ENCODE measurements at regions not wholly inside any gene's neighbourhood (a gene's known extent, or its start where the extent isn't known, plus 50 kb on each side); places are given as distances from the start of the nearest gene placed in this dataset.

GRCh38 chr12:113639474-113639873 lies 167.8 kb upstream of the LHX5 start:
- no peaks in the 10 kb centered on the region for H3K36me3 ChIP-seq (ENCODE audit: control insufficient read depth, insufficient read depth, low read length)
- H3K4me3 ChIP-seq (ENCODE audit: low read depth, low read length), result no peak overlapping the region
- no peaks in the 10 kb centered on the region for H3K4me1 ChIP-seq (ENCODE audit: control insufficient read depth, insufficient read depth, low read length)
- peaks cover 21% of the 10 kb centered on the region for H3K27me3 ChIP-seq (ENCODE audit: control insufficient read depth, insufficient read depth, low read length)
- no peak overlapping the region for H3K27ac ChIP-seq (ENCODE audit: low read depth, low read length)
- WGBS (ENCODE audit: insufficient coverage), result 94% methylated on average over 2 of the region's 10 CpGs
- no peaks in the 10 kb centered on the region for H3K9me3 ChIP-seq (ENCODE audit: control insufficient read depth, insufficient read depth, low read length)
- no peak for DNase-seq (ENCODE audit: low read depth in 4 of 6, low spot score in 6 of 6)

- H3K9me3 ChIP-seq (ENCODE audit: control insufficient read depth, insufficient read depth, low read length), result no peaks in the 10 kb centered on the region
- WGBS (ENCODE audit: insufficient coverage), result 10% methylated on average over 9 of the region's 11 CpGs
- no peaks in the 10 kb centered on the region for H3K4me1 ChIP-seq (ENCODE audit: control insufficient read depth, insufficient read depth, low read length)
- H3K27ac ChIP-seq (ENCODE audit: low read depth, low read length), result no peak overlapping the region
- H3K27me3 ChIP-seq (ENCODE audit: control insufficient read depth, insufficient read depth, low read length), result peaks cover 16% of the 10 kb centered on the region
- peak in 2 of 6 donors; percentile 43 to 74 for DNase-seq (ENCODE audit: low read depth in 4 of 6, low spot score in 6 of 6)
- H3K4me3 ChIP-seq (ENCODE audit: low read depth, low read length), result no peak overlapping the region
- no peaks in the 10 kb centered on the region for H3K36me3 ChIP-seq (ENCODE audit: control insufficient read depth, insufficient read depth, low read length)
These were observed 166.7 kb upstream of the LHX5 start for GRCh38 chr12:113638460-113638775.

- Histone ChIP-seq H3K27ac (ENCODE audit: low read depth, low read length) (no peak overlapping the region), H3K36me3 (ENCODE audit: control insufficient read depth, insufficient read depth, low read length) (no peaks in the 10 kb centered on the region), H3K4me3 (ENCODE audit: low read depth, low read length) (no peak overlapping the region), H3K4me1 (ENCODE audit: control insufficient read depth, insufficient read depth, low read length) (no peaks in the 10 kb centered on the region), H3K27me3 (ENCODE audit: control insufficient read depth, insufficient read depth, low read length) (peaks cover 7% of the 10 kb centered on the region), H3K9me3 (ENCODE audit: control insufficient read depth, insufficient read depth, low read length) (peaks cover 6% of the 10 kb centered on the region)
- DNase-seq (ENCODE audit: low read depth in 4 of 6, low spot score in 6 of 6), result no peak
- 35% methylated on average over 6 of the region's 8 CpGs for WGBS (ENCODE audit: insufficient coverage)
These were observed 163.3 kb upstream of the LHX5 start for GRCh38 chr12:113634982-113635381.

DNA sequence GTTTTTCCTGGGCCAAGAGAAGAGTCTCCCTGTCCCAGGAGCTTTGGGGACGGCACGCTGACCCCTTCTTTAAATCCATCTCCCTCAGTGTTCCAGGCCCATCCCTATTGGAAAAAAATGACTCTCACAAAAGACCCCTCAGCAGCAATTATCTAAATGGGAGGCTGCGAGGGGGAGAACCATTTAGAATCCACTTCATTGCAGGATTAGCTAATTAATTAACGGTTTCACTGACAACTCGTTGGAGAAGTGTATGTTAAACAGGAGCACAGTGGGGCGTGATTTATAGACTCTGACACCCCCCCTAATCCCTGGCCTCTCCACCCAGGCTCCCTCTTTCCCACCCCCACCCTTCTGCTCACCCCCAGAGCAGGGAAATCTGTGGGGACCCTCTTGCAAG lies 162.8 kb upstream of the LHX5 start:
- H3K27ac ChIP-seq (ENCODE audit: low read depth, low read length), result no peak overlapping the region
- no peak overlapping the region for H3K4me3 ChIP-seq (ENCODE audit: low read depth, low read length)
- H3K27me3 ChIP-seq (ENCODE audit: control insufficient read depth, insufficient read depth, low read length), result peaks cover 5% of the 10 kb centered on the region
- H3K36me3 ChIP-seq (ENCODE audit: control insufficient read depth, insufficient read depth, low read length), result no peaks in the 10 kb centered on the region
- peak in 1 of 6 donors; percentile 63 for DNase-seq (ENCODE audit: low read depth in 4 of 6, low spot score in 6 of 6)
- H3K9me3 ChIP-seq (ENCODE audit: control insufficient read depth, insufficient read depth, low read length), result peaks cover 6% of the 10 kb centered on the region
- H3K4me1 ChIP-seq (ENCODE audit: control insufficient read depth, insufficient read depth, low read length), result no peaks in the 10 kb centered on the region
- WGBS (ENCODE audit: insufficient coverage), result no CpG with 5 or more reads among the region's 6 CpGs

- no peak for DNase-seq (ENCODE audit: low read depth in 4 of 6, low spot score in 6 of 6)
- Histone ChIP-seq H3K36me3 (ENCODE audit: control insufficient read depth, insufficient read depth, low read length) (no peaks in the 10 kb centered on the region), H3K4me1 (ENCODE audit: control insufficient read depth, insufficient read depth, low read length) (no peaks in the 10 kb centered on the region), H3K4me3 (ENCODE audit: low read depth, low read length) (no peak overlapping the region), H3K9me3 (ENCODE audit: control insufficient read depth, insufficient read depth, low read length) (peaks cover 6% of the 10 kb centered on the region), H3K27me3 (ENCODE audit: control insufficient read depth, insufficient read depth, low read length) (peaks cover 5% of the 10 kb centered on the region), H3K27ac (ENCODE audit: low read depth, low read length) (no peak overlapping the region)
These were observed 162.1 kb upstream of the LHX5 start for GRCh38 chr12:113633678-113634332.

DNA sequence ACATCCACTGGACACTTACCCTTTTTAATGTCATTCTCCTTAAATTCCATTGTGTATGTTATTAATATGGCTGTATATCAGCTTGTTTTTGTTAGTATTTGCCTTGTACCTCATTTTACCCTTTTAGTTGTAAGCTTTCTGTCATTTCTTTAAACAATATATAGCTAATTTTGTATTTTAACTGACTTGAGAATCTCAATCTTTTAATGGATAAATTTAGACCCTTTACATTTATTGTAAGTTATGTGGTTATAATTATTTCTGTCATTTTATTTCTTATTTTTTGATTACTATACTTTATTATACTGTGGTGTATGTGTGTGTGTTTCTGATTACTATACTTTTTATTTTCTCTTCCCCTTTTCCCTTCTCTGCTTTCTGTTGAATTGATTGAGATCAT lies 159.0 kb upstream of the LHX5 start:
- Histone ChIP-seq H3K36me3 (ENCODE audit: control insufficient read depth, insufficient read depth, low read length) (no peaks in the 10 kb centered on the region), H3K27me3 (ENCODE audit: control insufficient read depth, insufficient read depth, low read length) (peaks cover 2% of the 10 kb centered on the region), H3K9me3 (ENCODE audit: control insufficient read depth, insufficient read depth, low read length) (peaks cover 6% of the 10 kb centered on the region), H3K27ac (ENCODE audit: low read depth, low read length) (no peak overlapping the region), H3K4me3 (ENCODE audit: low read depth, low read length) (no peak overlapping the region), H3K4me1 (ENCODE audit: control insufficient read depth, insufficient read depth, low read length) (no peaks in the 10 kb centered on the region)
- no peak for DNase-seq (ENCODE audit: low read depth in 4 of 6, low spot score in 6 of 6)

DNA sequence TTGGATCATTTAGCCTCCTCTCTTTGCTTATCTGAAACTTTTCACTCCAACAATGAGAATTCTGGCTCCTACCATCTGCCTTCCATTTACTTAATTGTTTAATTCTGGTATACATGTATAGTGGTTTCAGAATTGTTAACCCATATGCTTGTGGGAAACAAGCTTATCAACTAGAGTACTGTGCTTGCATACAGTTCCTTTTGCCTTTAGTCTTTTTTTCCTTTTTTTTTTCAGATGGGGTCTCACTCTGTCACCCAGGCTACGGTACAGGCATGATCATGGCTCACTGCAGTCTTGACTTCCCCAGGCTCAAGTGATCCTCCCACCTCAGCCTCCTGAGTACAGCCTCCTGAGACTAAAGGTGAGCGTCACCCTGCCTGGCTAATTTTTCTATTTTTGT lies 153.8 kb upstream of the LHX5 start:
- Histone ChIP-seq H3K9me3 (ENCODE audit: control insufficient read depth, insufficient read depth, low read length) (peaks cover 6% of the 10 kb centered on the region), H3K36me3 (ENCODE audit: control insufficient read depth, insufficient read depth, low read length) (no peaks in the 10 kb centered on the region), H3K4me1 (ENCODE audit: control insufficient read depth, insufficient read depth, low read length) (no peaks in the 10 kb centered on the region), H3K27me3 (ENCODE audit: control insufficient read depth, insufficient read depth, low read length) (no peaks in the 10 kb centered on the region), H3K27ac (ENCODE audit: low read depth, low read length) (no peak overlapping the region), H3K4me3 (ENCODE audit: low read depth, low read length) (no peak overlapping the region)
- 89% methylated on average over 2 of the region's 2 CpGs for WGBS (ENCODE audit: insufficient coverage)
- DNase-seq (ENCODE audit: low read depth in 4 of 6, low spot score in 6 of 6), result no peak

DNA sequence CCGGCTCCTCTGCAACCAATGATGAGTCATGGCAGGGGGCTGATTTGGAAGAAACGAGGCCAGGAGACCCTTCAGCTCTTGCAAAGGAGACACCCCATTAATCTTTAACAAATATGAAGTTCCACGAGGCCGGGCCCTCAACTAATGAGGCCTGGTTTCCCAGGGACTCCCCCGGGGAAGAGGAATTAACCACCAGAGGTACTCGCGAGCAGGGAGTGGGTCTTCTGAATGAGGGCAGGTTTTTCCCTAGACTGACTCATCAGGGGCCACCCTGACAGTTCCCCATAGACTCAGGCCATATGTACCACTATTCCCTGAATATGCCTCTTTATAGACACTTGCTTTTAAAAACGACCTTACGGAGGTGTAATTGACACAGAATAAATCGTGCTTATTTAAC lies 150.7 kb upstream of the LHX5 start:
- no peaks in the 10 kb centered on the region for H3K4me1 ChIP-seq (ENCODE audit: control insufficient read depth, insufficient read depth, low read length)
- DNase-seq (ENCODE audit: low read depth in 4 of 6, low spot score in 6 of 6), result no peak
- no peaks in the 10 kb centered on the region for H3K27me3 ChIP-seq (ENCODE audit: control insufficient read depth, insufficient read depth, low read length)
- WGBS (ENCODE audit: insufficient coverage), result 10% methylated on average over 2 of the region's 10 CpGs
- no peak overlapping the region for H3K27ac ChIP-seq (ENCODE audit: low read depth, low read length)
- H3K36me3 ChIP-seq (ENCODE audit: control insufficient read depth, insufficient read depth, low read length), result no peaks in the 10 kb centered on the region
- peaks cover 2% of the 10 kb centered on the region for H3K9me3 ChIP-seq (ENCODE audit: control insufficient read depth, insufficient read depth, low read length)
- no peak overlapping the region for H3K4me3 ChIP-seq (ENCODE audit: low read depth, low read length)

DNA sequence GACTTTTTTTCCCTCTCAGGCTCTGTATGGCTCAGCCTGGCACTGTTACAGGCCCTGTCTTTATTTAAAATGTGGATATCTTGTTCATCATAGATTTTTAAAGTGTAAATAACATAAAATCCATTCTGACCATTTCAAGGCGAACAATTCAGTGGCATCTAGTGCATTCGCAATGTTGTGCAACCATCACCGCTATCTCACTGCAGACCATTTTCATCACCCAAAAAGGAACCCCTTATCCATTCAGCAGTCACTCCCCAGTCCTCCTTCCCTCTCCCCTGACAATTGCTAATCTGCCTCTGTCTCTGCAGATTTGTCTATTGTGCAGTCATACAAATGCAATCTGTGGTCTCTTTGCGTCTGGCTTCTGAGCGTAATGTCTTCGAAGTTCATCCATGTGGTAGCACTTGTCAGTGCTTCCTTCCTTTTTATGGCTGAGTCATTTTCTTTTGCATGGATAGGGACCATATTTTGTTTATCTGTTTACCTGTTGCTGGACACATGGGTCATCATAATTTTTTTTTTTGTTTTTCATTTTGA lies 148.8 kb upstream of the LHX5 start:
- DNase-seq (ENCODE audit: low read depth in 4 of 6, low spot score in 6 of 6), result no peak
- WGBS (ENCODE audit: insufficient coverage), result 64% methylated on average over 4 of the region's 6 CpGs
- no peak overlapping the region for H3K4me3 ChIP-seq (ENCODE audit: low read depth, low read length)
- no peaks in the 10 kb centered on the region for H3K4me1 ChIP-seq (ENCODE audit: control insufficient read depth, insufficient read depth, low read length)
- peaks cover 2% of the 10 kb centered on the region for H3K9me3 ChIP-seq (ENCODE audit: control insufficient read depth, insufficient read depth, low read length)
- H3K27me3 ChIP-seq (ENCODE audit: control insufficient read depth, insufficient read depth, low read length), result no peaks in the 10 kb centered on the region
- no peak overlapping the region for H3K27ac ChIP-seq (ENCODE audit: low read depth, low read length)
- no peaks in the 10 kb centered on the region for H3K36me3 ChIP-seq (ENCODE audit: control insufficient read depth, insufficient read depth, low read length)

- H3K4me1 ChIP-seq (ENCODE audit: control insufficient read depth, insufficient read depth, low read length), result no peaks in the 10 kb centered on the region
- H3K27ac ChIP-seq (ENCODE audit: low read depth, low read length), result no peak overlapping the region
- no peak for DNase-seq (ENCODE audit: low read depth in 4 of 6, low spot score in 6 of 6)
- 78% methylated on average over 4 of the region's 5 CpGs for WGBS (ENCODE audit: insufficient coverage)
- no peak overlapping the region for H3K4me3 ChIP-seq (ENCODE audit: low read depth, low read length)
- no peaks in the 10 kb centered on the region for H3K36me3 ChIP-seq (ENCODE audit: control insufficient read depth, insufficient read depth, low read length)
- peaks cover under 1% of the 10 kb centered on the region for H3K27me3 ChIP-seq (ENCODE audit: control insufficient read depth, insufficient read depth, low read length)
- no peaks in the 10 kb centered on the region for H3K9me3 ChIP-seq (ENCODE audit: control insufficient read depth, insufficient read depth, low read length)
These were observed 147.5 kb upstream of the LHX5 start for GRCh38 chr12:113619202-113619601.

Measured in spinal cord (tissue), 9 donors.